Activated CD4-positive, CD25-positive, alpha-beta regulatory T cell treated with anti-CD3 and anti-CD28 coated beads, Interleukin-2, amount 50 U/mL, for 16 hours (primary cell): ENCODE measurements at regions not wholly inside any gene's neighbourhood (a gene's known extent, or its start where the extent isn't known, plus 50 kb on each side); places are given as distances from the start of the nearest gene placed in this dataset.
"Not testable (repeated sequence)": the region's sequence is repeated elsewhere in the genome, so short reads cannot be mapped to it uniquely, and the experiment has no call there.

Experiments used
- DNase-seq: peaks from one replicate; pipeline ENCODE4 v3.0.0-alpha.2; 2020; ENCODE audit warnings: low read depth, low spot score

DNA sequence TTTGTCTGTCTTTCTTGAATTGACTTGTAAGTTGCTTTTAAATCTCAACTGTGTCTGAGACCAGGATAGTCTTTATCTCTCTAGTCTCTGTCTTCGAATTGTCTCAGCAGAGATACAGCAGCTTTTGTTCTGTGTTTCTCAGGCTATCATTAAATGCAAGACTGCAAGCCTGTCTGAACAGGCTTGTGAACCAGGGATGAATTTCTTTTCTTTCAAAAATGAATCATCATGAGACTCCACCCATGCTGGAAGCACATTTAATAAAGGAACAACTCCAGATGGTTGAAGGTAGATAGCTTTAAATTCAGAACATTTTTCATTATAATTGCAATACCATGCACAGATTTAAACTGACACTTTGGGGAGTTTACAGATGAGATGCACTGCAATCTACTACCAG is 155.9 kb downstream of the SEC23IP start:
- no peak for DNase-seq

DNA sequence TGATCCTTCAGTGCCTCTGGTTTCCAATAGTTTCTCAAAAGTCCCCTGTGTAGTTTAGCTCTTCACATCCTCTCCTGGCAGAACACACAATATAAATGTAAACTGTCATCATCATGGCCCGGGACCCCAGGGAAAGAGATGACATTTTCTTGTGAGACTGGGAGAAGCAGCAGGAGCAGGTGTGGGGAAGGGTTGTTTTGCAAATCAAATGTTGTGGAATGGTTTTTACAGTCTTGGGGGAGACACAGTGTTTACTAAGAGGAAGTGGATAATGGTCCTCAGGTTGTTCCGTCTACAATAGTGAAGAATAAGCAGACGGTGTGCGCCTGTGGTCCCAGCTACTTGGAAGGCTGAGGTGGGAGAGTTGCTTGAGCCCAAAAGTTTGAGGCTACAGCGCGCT is 159.1 kb downstream of the SEC23IP start:
- DNase-seq = no peak

DNA sequence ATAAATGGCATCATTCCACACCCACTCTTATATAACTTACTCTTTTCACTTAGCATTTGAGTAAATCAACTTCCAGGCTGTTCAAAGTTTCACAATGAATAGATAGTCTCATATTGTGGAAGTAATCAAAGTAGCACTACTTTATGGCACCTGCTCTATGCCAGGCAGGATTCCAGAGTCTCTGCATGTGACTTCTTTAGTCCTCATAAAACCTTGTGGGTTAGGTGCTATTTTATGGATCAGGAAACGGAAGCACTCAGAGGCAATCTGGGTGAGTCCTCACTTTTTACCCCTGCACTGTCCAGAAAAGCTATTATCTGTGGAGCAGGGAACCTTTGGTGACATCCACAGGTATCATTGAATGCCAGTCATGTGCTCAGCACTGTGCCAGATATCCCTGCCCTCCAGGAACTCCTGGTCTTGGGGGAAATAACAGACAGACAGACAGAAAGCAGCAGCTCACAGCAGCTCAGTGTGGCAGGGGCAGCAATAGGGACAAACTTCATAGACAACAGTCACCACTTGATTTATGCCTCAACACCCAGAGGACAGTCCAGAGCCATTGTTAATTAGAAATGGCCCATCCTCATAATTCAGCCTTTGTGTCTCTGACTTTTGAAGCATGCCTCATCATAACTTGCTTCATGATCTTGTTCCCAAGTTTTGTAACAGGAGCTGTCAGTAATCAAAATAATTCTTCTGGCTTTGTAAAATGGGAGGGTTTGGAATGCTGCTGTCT is 160.6 kb downstream of the SEC23IP start:
- DNase-seq = no peak

DNA sequence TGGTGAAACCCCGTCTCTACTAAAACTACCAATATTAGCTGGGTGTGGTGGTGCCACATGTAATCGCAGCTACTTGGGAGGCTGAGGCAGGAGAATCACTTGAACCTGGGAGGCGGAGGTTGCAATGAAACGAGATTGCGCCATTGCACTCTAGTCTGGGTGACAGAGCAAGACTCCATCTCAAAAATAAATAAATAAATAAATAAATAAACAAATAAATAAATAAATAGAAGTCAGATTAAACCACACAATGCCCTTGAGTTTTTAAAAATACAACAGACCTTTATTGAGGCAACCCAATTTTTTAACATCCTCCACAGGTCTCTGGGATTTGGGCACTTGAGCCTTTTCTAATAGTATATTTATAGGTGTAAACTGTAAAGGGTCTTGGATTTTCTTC is 167.3 kb downstream of the SEC23IP start:
- not testable (repeated sequence) for DNase-seq

DNA sequence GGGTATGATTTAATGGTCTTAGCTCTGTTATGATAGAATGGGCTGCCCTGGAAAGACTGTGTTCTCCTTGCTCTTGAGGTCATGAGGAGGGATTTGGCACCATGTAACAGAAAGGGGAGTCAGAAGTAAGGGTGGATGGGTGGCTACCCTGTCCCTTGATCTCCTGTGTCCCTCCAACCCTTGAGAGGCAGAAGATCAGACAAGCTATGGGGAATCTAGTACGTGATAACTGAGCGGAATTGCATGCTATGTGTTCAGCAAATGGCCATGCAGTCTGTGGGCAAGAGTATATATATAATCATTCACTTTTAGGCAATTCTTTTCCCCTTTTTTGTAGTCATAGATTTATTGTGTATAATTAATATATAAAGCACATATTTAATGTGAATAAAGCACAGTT is 174.9 kb downstream of the SEC23IP start:
- DNase-seq = no peak

DNA sequence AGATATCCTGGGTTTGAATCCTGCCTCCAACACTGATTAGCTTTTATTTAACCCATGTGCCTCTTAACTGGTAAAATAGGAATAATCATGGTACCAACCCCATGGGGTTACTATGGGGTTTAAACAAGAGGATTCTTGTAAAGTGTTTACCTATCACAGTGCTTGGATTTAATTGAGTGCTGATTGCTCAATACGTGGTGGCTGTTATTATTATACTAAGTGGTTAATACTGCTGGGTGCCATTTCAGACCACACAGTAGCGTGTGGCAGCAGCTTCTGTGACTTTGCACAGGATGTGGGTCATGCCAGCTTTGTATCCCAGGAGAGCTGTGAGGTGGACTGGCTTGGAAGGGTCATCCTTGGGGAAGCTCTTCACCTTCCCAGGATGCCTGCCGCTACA is 177.2 kb downstream of the SEC23IP start:
- DNase-seq = no peak

DNA sequence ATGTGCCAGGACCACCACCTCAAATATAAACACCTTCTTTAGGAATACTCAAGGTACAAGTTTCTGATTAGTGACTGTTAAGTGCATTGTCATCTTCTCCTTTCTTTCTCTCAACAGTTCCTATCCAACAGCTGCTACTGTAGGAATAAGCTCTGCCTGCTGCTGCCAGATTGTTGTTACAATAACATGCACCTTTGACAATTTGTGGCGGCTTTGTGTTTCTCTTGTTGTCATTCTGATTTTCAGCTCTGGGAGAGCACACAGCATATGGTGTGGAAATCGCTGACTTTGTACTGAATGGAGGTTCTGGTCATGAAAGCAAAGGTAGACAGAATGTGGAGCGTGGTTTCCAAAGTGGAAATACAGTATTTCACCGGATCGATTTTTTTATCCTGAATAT is 182.8 kb downstream of the SEC23IP start:
- DNase-seq = no peak

DNA sequence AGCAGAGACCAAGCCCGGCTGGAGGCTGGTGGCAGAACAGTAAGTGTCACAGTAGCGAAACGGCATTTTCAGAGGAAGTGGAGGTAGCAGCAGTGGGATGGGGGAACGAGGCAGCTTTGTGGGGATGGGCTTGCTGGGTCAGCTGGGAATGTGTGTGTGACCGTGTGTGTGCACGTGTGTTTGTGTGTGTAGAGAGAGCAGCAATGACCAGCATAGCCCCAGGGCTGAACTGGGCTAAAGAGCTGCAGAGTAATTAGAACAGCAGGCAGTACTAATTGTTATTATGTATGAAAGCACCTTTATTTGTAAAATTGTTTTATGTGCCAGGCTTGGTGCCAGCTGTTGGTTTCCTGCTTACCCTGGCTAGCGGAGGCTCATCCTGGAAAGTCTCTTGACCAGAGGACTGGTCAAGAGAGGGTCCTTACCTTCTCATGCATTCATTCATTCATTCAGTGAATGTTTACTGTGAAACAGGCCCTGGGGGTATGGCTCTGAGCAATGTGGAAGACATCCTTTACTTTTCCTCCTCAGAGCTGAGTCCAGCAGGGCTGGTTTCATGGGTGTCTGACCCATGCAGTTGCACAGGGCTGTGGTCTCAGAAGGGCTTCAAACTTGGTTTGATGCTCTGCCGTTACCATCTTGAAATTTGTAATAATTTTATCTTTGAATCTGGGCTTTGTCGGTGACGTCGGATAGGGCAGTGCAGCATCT is 184.6 kb downstream of the SEC23IP start:
- no peak for DNase-seq

DNA sequence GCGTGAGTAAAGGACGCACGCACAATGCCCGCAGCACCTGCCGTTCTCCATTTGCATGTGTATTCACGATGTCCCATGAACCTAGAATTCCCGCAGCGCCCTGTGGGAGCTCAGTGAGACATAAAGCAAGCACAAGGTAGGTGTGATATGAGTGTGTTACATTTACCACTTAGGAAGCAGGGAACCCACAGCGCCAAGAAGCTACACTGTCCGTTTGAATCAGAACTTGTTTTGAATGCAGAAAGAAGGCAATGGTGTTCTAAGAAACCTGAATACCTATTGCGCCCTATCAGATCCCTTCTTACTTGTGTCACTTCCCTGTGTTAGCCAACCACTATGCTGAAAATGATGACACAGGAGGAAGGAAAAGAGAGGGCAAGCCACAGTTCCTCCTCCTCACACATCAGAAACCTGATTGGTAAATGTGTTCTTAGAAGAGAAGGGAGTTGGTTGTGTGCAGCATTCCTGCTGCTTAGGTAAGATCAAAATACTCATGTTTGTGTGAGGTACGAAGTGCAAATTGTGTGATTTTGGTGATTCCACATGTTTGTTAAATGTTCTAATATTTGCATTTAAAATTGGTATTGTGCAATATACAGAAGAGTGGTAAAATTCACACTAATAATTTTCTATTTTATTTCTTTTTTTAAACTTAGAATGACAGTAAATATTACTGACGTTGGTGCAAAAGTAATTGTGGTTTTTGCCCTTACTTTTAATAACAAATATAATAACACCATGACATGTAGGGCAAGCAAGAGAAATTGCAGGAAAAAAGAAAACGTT is 185.4 kb downstream of the SEC23IP start:
- no peak for DNase-seq

DNA sequence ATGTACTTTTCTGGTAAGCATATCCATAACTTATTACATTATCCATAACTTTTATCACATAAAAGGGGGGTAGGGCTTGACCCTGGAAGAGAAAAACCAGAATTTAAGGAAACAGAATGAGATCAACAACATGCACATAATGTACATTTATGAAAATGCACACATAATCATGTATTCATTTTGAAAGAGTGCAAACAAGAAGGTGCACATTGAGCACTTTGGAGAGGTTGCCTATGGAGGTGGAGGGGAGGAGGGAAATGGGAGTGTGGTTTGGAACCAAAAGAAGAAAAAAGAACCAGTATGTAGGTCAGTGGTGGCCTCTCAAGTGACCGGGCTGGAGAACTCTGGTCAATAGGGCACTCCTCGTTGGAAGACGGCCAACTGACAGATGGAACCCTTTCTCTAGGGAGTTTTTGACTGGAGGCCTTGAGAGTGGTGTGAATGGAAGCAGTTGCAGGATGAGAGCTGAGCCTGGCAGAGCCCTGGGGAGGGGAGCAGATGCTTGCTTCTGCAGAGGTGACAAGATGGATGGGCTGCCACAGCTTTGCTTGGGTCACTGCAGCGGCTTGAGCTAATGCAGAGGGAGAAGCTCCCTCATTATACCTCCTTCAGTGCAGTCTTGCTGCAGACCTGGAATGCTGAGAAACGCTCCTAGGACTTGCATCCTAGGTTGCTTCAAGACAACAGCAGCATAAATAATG is 192.7 kb downstream of the SEC23IP start:
- DNase-seq = no peak

DNA sequence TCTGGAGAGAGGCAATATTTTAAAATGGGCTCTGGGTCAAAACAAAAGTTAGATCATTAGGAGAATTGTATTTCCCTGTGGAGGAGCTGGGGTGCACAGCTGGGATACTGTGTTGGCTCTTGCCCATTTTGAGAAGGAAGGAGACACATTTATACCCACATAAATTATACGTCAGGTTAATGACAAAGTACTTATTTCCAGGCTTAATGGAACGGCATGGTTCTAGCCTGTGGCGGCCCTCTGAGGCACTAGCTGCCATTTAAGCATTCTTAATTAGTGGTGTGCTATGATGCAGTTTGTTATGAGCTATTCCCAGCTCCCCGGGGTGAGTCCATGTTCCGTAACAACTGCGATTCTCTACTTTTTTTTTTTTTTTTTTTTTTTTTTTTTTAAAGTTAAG is 193.5 kb downstream of the SEC23IP start:
- no peak for DNase-seq

DNA sequence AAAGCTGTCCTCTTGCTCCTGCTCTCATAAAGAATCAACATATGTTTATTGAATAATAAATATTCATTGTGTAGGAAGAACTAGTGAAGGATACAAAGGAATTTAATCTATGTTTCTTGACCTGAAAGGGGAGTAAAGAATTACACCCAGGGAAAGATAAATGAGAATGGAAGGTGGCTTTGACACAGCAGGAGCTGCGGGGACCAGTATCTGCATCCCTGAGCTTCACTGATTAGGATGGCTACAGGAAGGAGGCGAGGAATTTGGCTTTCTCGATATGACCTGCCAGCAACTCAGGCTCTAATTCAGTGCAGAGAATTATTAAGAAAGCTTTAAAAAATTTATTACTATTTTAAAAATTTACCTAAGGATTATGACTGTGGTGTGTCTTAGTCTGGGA is 194.6 kb downstream of the SEC23IP start:
- no peak for DNase-seq

DNA sequence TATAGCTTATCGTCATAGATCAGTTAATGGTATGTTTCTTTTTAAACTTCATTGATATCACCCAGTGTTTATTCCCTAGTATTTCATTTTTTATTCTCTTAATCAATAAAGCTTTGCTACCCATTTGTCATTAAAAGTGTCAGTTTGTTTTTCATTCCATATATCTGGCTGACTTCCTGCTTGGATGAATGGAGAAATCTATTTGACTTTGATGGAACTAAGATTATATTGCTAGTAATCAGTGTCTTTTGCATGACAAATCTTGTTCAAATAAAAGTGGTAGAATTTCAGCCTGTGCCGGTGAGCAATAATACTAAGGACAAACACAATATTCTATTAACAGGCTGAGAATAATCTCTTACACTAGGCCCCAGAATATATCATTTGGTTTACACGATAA is 203.3 kb downstream of the SEC23IP start:
- DNase-seq = no peak

DNA sequence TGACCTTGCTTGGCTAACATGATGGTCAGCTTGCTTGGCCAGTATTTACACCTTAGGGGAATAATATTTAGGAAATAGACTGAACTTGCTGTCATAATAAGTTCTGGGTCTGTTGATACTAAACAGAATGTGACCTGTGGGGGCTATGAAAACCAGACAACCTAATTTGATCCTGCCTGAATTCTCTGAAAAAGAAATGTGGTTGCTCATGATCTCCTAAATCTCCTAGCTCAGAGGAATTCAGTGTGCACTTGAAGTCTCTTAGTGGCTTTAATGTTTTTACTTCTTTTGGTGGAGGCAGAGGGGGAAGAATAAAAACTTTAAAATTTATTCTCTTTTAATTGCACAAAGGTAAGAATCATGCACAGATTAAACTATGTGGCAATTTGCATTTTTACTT is 205.2 kb downstream of the SEC23IP start:
- no peak for DNase-seq

DNA sequence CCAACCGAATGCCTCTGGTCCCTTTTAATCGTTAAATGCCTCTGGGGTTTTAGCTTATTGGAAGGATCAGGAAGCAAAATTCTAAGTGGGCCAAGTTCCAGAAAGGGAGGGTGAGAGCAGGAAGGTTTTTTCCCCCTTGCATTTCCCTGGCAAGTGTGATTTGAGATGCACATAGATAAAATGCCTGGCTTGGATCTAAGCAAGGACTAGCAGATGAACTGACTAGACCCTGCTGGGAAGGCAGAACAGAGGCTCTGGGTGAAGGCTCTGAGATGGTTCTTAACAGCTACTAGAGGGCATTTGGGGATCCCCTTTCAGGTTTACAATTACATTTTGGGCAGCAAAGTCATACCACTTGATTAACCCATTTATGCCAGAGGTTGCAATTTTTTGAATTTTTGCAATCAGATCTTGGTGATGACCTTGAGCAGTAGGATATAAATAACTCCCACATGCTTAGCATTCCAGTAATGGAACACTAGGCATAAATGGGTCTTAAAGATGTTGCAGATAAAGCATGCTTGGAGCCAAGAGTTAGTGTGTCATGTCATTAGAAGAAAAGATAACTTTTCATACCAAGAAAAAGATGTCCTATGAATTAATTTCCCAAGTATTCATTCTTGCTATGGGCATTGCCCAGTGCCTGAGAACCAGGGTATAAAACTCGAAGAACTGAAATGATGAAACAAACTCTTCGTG is 205.9 kb downstream of the SEC23IP start:
- DNase-seq = no peak

DNA sequence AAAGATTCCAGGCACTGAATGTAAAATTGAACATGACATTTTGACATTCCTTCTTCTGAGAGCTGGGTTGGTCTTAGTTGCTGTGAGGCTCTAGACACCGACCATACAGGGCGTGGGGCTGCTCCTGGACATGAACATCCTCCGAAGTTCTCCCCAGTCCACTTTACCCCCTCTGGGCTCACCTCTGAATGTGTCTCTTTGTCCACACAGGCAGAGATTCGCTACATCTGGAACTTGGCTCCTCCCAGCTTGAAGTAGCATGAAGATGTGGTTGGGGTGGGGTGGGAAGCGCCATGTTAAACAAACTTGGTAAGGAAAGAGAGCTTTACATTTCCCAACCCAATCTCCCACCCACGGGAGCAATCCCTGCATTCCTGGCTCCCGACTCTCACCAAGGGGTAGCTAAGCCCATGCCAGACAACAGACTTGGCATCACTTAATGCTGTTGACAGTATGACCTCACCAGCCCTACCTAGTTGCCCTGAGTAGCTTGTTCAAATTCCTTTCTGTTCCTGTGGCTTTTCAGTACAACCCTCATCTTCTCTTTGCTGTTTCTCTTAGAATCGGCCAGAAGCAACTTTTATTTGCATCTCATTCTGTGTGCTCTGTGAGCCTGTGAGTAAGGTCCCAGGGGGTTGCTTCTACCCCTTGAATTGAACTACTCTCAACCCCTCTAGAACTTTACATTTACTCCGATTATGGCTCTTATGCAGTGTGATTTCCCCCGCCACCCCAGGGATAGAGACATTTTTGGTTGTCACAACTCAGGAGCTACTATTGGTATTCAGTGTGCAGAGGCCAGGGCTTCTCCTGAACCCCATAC is 211.4 kb downstream of the SEC23IP start:
- no peak for DNase-seq

DNA sequence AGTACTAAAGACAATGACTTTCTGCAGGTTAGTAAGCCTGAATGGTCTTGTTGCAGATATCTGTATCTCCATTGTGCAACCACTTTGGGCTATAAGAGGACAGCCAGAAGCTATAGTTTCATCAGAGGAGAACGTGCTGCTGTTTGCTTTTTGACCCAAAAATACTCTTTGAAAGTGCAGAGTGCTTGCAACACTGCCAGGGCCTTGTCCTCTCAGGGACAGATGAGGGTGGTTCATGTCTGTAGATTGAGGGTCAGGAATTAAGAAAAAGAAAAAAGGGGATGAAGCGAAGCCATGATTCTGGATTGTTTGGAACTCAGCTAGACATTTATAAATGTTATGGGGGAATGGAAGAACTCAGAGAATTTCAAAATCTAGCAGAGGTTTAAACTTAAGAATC is 212.5 kb downstream of the SEC23IP start:
- DNase-seq = no peak

DNA sequence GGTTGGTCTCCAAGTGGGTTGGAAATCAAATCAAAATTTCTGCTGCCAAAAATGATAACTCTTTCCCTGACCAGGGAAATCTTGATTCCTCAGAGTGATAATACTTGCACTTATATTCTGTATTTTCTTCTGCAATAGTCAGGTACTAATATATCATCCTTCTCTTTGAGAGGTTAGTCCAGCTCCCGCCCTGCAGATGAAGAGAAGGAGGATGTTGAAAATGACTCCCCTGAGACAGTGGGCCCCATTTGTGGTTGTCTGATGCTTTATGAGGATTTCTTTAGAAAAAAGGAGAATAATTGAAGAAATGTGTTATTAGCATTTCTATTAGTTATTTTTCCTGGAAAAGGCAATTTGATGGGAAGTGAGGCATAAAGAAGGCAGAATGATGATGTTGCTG is 213.0 kb downstream of the SEC23IP start:
- no peak for DNase-seq

DNA sequence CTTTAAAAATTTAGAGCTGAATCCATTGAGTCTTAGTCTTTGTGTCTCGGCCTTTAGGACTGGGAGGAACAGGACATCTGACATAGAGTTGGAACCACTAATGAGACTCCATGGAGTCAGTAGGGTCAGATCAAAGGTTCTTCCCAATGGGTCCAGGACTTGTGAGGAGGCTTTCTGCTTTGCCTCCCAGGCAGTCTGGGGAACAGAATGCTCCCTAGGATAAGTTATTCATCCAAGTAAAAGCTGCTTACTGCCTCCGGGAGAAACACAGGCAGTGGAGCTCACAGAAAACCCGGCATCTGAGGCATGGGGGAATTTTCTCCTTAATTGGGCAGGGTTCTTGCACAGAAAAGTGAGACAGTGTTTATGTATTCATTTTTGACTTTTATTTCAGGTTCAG is 216.4 kb downstream of the SEC23IP start:
- no peak for DNase-seq

DNA sequence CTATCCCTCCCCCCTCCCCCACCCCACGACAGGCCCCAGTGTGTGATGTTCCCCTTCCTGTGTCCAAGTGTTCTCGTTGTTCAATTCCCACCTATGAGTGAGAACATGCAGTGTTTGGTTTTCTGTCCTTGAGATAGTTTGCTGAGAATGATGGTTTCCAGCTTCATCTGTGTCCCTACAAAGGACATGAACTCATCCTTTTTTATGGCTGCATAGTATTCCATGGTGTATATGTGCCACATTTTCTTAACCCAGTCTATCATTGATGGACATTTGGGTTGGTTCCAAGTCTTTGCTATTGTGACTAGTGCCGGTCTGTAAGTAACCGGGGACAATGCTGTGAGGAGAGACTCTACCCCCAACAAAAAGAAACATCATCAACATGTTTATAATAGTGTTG is 217.2 kb downstream of the SEC23IP start:
- DNase-seq = not testable (repeated sequence)

DNA sequence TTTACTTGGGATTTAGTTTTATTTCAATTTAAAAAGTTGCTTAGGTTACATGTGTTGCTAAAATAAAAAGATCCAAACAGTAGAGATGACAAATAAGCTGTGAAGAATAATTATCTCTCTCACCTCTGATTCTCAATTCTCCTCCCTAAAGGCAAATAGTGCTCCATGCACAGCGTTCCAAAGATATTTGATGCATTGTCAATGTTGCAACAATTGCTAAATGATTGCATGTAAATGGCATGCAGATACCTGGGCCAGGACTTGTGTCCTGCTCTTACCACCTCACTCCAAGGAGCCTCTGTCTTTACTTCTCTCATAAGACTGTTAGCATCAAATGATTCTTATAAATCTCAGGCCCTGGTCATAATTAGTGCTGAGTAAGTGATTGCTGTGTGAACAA is 217.7 kb downstream of the SEC23IP start:
- no peak for DNase-seq
